IMR-90 (cell line): ENCODE measurements at regions not wholly inside any gene's neighbourhood (a gene's known extent, or its start where the extent isn't known, plus 50 kb on each side); places are given as distances from the start of the nearest gene placed in this dataset.

Experiments
- BHLHE40 ChIP-seq: fragments of 150-350 bp; IDR thresholded peaks from 2 replicates; pipeline ENCODE4 v1.6.1; 2016; ENCODE audit warnings: mild to moderate bottlenecking, low read depth, low read length
- CHD1 ChIP-seq: IDR thresholded peaks from 2 replicates; pipeline ENCODE4 v1.6.1; 2012; ENCODE audit warnings: low read depth, low read length, improper control_type of control experiment
- CTCF ChIP-seq: conservative IDR thresholded peaks from 2 replicates; pipeline ENCODE4 v1.5.1; 2012; ENCODE audit warnings: mild to moderate bottlenecking, low read depth, low read length, improper control_type of control experiment
- ELK1 ChIP-seq: fragments of 150-350 bp; IDR thresholded peaks from 2 replicates; pipeline ENCODE4 v1.6.1; 2016; ENCODE audit warnings: low read depth, mild to moderate bottlenecking, low read length, moderate library complexity, borderline replicate concordance
- MAFK ChIP-seq: IDR thresholded peaks from 2 replicates; pipeline ENCODE4 v1.6.1; 2012; ENCODE audit warnings: low read depth, low read length, improper control_type of control experiment
- POLR2A ChIP-seq: IDR thresholded peaks from 2 replicates; pipeline ENCODE4 v1.6.1; 2012; ENCODE audit warnings: mild to moderate bottlenecking, low read depth, low read length
- RAD21 ChIP-seq: IDR thresholded peaks from 2 replicates; pipeline ENCODE4 v1.6.1; 2012; ENCODE audit warnings: low read length, improper control_type of control experiment
- RFX5 ChIP-seq: IDR thresholded peaks from 2 replicates; pipeline ENCODE4 v1.8.0; 2012; ENCODE audit warnings: low read depth, mild to moderate bottlenecking, low read length, moderate library complexity

DNA sequence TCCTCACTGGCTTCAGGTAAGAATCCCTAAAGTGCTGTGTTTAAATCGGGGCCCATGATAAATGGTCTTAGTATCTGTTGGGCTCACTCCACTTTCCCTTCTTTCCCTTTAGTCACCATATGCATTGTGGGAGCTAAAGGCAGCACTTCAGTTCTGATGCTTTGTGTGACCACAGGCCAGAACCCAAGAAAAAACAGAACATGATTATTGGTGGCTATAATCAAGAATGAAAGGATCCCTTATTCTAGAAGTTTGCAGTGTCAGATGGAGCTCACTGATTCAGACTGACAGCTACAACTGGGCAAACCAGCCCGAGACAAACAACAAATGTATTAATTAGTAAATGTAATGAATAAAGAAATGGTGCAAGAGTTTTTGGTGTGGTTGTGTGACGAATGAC lies 57.3 kb upstream of the POMP start:
- TF ChIP-seq CTCF (no peak), CHD1 (no peak), POLR2A (no peak), ELK1 (no peak), MAFK (no peak), RAD21 (no peak), BHLHE40 (no peak), RFX5 (no peak)
